BLaER1 (cell line): ENCODE measurements at regions not wholly inside any gene's neighbourhood (a gene's known extent, or its start where the extent isn't known, plus 50 kb on each side); places are given as distances from the start of the nearest gene placed in this dataset.
"Not testable (repeated sequence)": the region's sequence is repeated elsewhere in the genome, so short reads cannot be mapped to it uniquely, and the experiment has no call there.

Experiments used
- H3K27ac ChIP-seq: shearing (Covaris generic); formaldehyde crosslinking; 2 replicates; pipeline ENCODE4 v1.8.1; 2022
- H3K27me3 ChIP-seq: shearing (Covaris generic); formaldehyde crosslinking; 2 replicates; pipeline ENCODE4 v1.8.1; 2022
- H3K36me3 ChIP-seq: shearing (Covaris generic); formaldehyde crosslinking; 2 replicates; pipeline ENCODE4 v1.8.1; 2022
- H3K4me1 ChIP-seq: shearing (Covaris generic); formaldehyde crosslinking; 2 replicates; pipeline ENCODE4 v1.8.1; 2022
- H3K4me2 ChIP-seq: shearing (Covaris generic); formaldehyde crosslinking; 2 replicates; pipeline ENCODE4 v1.8.1; 2022
- H3K4me3 ChIP-seq: shearing (Covaris generic); formaldehyde crosslinking; 2 replicates; pipeline ENCODE4 v1.8.1; 2022
- H3K9ac ChIP-seq: shearing (Covaris generic); formaldehyde crosslinking; 2 replicates; pipeline ENCODE4 v1.8.1; 2022
- H3K9me3 ChIP-seq: shearing (Covaris generic); formaldehyde crosslinking; 2 replicates; pipeline ENCODE4 v1.8.1; 2022
- H4K20me1 ChIP-seq: shearing (Covaris generic); formaldehyde crosslinking; 2 replicates; pipeline ENCODE4 v1.8.1; 2022
- Cebpa-rat ChIP-seq: shearing (Covaris generic); IDR thresholded peaks from 2 replicates; pipeline ENCODE4 v1.8.1; 2022

DNA sequence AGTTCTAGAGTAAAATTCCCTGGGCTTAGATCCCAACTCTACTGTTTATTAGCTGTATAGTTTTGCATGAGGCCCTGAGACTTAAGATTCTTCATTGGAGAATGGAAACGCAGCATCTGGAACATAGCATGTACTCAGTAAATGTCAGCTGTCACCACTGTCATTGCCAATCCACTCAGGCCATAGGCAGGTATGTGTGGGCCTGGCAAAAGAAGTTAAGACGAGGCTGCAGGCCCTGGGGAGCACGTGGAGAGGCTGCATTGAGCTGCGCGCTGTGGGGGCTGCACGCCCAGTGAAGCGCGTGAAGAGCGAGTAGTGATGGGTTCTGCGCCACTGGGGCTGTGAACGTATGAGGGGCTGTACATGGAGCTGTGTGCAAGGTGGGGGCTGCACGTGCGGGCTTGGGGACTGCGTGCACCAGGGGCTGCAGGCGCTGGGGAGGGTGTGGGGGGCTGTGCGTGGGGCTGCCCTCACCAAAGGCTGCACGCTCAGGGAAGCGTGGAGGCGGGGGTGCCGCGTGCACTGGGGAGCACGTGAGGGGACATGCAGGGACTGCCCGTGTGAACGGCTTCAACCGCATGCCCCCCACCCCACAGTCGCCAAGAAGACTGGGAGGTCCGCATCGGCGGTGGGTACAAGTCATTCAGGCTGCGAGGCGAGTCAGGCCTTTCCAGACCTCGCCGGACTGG is 85.5 kb downstream of the PRR15 start:
- peaks cover 14% of the 10 kb centered on the region; the same call in 1 of the 2 replicates for H3K36me3 ChIP-seq
- no peak overlapping the region for H3K4me3 ChIP-seq
- no peak for TF ChIP-seq Cebpa-rat
- H3K4me2 ChIP-seq, result no peak overlapping the region
- H3K9ac ChIP-seq, result no peak overlapping the region
- no peaks in the 10 kb centered on the region for H3K27me3 ChIP-seq
- H3K4me1 ChIP-seq, result no peaks in the 10 kb centered on the region
- no peaks in the 10 kb centered on the region for H4K20me1 ChIP-seq
- 0 out of 2 replicates have a peak, but pooled peaks cover 4% of the 10 kb centered on the region for H3K9me3 ChIP-seq
- H3K27ac ChIP-seq, result no peak overlapping the region

DNA sequence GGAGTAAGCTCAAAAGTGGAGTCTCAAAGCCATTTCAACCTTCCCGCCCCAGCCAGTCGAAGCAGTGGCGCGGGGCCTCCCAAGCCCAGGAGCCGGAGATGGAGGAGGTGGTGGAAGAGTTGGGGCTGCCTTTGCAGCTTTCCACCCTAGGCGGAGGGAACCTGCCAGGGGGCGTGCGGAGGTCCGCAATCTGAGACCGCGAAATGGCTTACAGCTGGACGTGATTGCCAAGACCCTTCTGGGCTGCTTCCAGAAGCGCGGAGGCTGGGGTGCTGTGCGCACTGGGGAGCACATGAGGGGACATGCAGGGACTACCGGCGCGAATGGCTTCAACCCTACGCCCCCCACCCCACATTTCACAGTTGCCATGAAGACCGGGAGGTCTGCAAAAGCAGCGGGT is 86.2 kb downstream of the PRR15 start:
- no peaks in the 10 kb centered on the region for H3K4me1 ChIP-seq
- H3K9ac ChIP-seq, result no peak overlapping the region
- TF ChIP-seq Cebpa-rat, result no peak
- H3K27me3 ChIP-seq, result no peaks in the 10 kb centered on the region
- no peak overlapping the region for H3K4me3 ChIP-seq
- 0 out of 2 replicates have a peak, but pooled peaks cover 4% of the 10 kb centered on the region for H3K9me3 ChIP-seq
- H4K20me1 ChIP-seq, result no peaks in the 10 kb centered on the region
- H3K36me3 ChIP-seq, result peaks cover 14% of the 10 kb centered on the region; the same call in 1 of the 2 replicates
- no peak overlapping the region for H3K4me2 ChIP-seq
- no peak overlapping the region for H3K27ac ChIP-seq

DNA sequence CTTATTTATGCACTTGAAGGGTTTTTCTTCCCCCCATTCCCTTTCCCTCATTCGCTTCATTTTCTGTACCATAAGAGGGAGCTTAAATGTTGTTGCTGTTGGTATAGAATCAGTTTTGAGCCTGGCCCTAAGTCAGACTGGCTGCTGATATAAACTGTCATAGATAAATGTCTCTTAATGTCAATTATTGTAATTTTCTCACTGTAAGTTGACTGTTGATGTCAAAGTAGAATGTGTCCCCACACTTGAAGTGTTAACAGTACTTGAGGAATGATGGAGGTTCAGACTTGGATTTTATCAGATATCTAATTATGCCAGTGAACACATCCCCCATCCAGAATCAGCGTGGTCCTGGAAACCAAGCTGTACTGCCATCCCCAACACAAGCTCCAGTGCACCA is 87.8 kb downstream of the PRR15 start:
- H3K4me1 ChIP-seq, result no peaks in the 10 kb centered on the region
- H3K9ac ChIP-seq, result no peak overlapping the region
- H3K4me2 ChIP-seq, result no peak overlapping the region
- no peaks in the 10 kb centered on the region for H4K20me1 ChIP-seq
- peaks cover 14% of the 10 kb centered on the region; the same call in 1 of the 2 replicates for H3K36me3 ChIP-seq
- no peak overlapping the region for H3K27ac ChIP-seq
- TF ChIP-seq Cebpa-rat, result no peak
- H3K4me3 ChIP-seq, result no peak overlapping the region
- no peaks in the 10 kb centered on the region for H3K27me3 ChIP-seq
- H3K9me3 ChIP-seq, result 0 out of 2 replicates have a peak, but pooled peaks cover 4% of the 10 kb centered on the region

GRCh38 chr7:29652556-29652955 is 88.9 kb downstream of the PRR15 start:
- Histone ChIP-seq H3K27ac (no peak overlapping the region), H3K4me2 (no peak overlapping the region), H3K36me3 (peaks cover 14% of the 10 kb centered on the region; the same call in 1 of the 2 replicates), H4K20me1 (no peaks in the 10 kb centered on the region), H3K27me3 (no peaks in the 10 kb centered on the region), H3K4me1 (no peaks in the 10 kb centered on the region), H3K4me3 (no peak overlapping the region), H3K9ac (no peak overlapping the region), H3K9me3 (0 out of 2 replicates have a peak, but pooled peaks cover 4% of the 10 kb centered on the region)
- no peak for TF ChIP-seq Cebpa-rat

- H3K27ac ChIP-seq, H3K9ac ChIP-seq, H3K4me1 ChIP-seq, H3K9me3 ChIP-seq, H3K4me2 ChIP-seq, H3K27me3 ChIP-seq, H3K4me3 ChIP-seq, H4K20me1 ChIP-seq: not testable (repeated sequence)
- peaks cover 14% of the 10 kb centered on the region; the same call in 1 of the 2 replicates for H3K36me3 ChIP-seq
These were observed 90.7 kb downstream of the PRR15 start for GRCh38 chr7:29654340-29654739.

GRCh38 chr7:29657288-29657687 is 93.7 kb downstream of the PRR15 start:
- Histone ChIP-seq H3K4me3 (no peak overlapping the region), H3K36me3 (no peaks in the 10 kb centered on the region), H3K9me3 (no peaks in the 10 kb centered on the region), H3K4me1 (no peaks in the 10 kb centered on the region), H3K27ac (no peak overlapping the region), H3K4me2 (no peak overlapping the region), H3K9ac (no peak overlapping the region), H3K27me3 (no peaks in the 10 kb centered on the region), H4K20me1 (no peaks in the 10 kb centered on the region)
- no peak for TF ChIP-seq Cebpa-rat

GRCh38 chr7:29657856-29658255 is 94.2 kb downstream of the PRR15 start:
- H3K9me3 ChIP-seq, result no peaks in the 10 kb centered on the region
- H3K36me3 ChIP-seq, result no peaks in the 10 kb centered on the region
- no peak for TF ChIP-seq Cebpa-rat
- no peaks in the 10 kb centered on the region for H4K20me1 ChIP-seq
- no peak overlapping the region for H3K9ac ChIP-seq
- no peaks in the 10 kb centered on the region for H3K4me1 ChIP-seq
- H3K4me2 ChIP-seq, result no peak overlapping the region
- no peak overlapping the region for H3K27ac ChIP-seq
- no peak overlapping the region for H3K4me3 ChIP-seq
- H3K27me3 ChIP-seq, result no peaks in the 10 kb centered on the region

GRCh38 chr7:29659213-29659612 is 95.6 kb downstream of the PRR15 start:
- not testable (repeated sequence) for H4K20me1 ChIP-seq, H3K4me1 ChIP-seq, H3K9me3 ChIP-seq, H3K4me3 ChIP-seq, H3K4me2 ChIP-seq, H3K27me3 ChIP-seq, H3K9ac ChIP-seq, H3K27ac ChIP-seq, H3K36me3 ChIP-seq

GRCh38 chr7:29662899-29663298 is 99.3 kb downstream of the PRR15 start:
- H3K9ac ChIP-seq, H3K27ac ChIP-seq, H3K36me3 ChIP-seq, H3K27me3 ChIP-seq, H3K9me3 ChIP-seq, H4K20me1 ChIP-seq, H3K4me3 ChIP-seq, H3K4me1 ChIP-seq, H3K4me2 ChIP-seq: not testable (repeated sequence)

DNA sequence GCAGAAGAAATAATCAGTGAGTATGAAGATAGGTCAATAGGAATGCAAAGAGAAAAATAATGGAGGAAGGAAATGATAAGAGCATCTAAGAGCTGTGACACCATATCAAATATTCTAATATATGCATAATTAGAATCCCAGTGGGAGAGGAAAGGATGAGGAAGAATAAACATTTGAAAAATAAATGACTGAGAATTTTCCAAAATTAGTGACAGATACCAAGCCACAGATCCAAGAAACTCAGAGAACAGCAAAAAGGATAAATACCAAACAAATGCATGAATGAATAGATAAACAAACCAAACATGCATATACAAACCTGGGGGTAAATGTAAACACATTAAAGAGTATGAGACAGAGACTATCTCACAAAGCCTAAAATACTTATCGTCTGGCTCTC is 101.4 kb downstream of the PRR15 start:
- H4K20me1 ChIP-seq, H3K4me1 ChIP-seq, H3K4me3 ChIP-seq, H3K9ac ChIP-seq, H3K36me3 ChIP-seq, H3K9me3 ChIP-seq, H3K4me2 ChIP-seq, H3K27me3 ChIP-seq, H3K27ac ChIP-seq: not testable (repeated sequence)

- not testable (repeated sequence) for H3K27ac ChIP-seq, H3K27me3 ChIP-seq, H3K4me1 ChIP-seq, H4K20me1 ChIP-seq, H3K4me2 ChIP-seq, H3K9ac ChIP-seq, H3K9me3 ChIP-seq, H3K36me3 ChIP-seq, H3K4me3 ChIP-seq
These were observed 103.5 kb downstream of the PRR15 start for GRCh38 chr7:29667096-29667669.

DNA sequence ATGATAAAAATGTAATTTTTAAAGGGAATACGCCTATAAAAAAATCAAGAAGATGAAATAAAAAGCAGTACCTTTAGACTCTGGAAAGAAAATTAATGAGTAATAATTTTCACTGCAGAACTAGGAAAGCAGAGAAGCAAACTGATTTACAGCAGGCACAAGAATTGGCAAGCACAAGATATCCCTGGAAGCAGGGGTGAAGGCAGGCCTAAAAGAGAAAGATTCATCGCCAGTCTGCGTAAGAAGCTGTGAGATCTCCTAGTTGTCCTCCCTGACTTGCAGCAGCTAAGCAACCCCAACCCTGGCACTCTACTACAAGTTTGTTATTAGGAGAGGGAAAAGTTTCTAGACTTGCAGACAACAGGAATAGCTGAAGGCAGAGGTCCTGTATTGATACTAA is 107.7 kb downstream of the PRR15 start:
- not testable (repeated sequence) for H3K4me1 ChIP-seq, H3K9me3 ChIP-seq, H3K9ac ChIP-seq, H3K4me2 ChIP-seq, H3K4me3 ChIP-seq, H3K27me3 ChIP-seq, H4K20me1 ChIP-seq, H3K36me3 ChIP-seq, H3K27ac ChIP-seq

GRCh38 chr7:29673635-29674034 is 110.0 kb downstream of the PRR15 start:
- H3K27me3 ChIP-seq, H4K20me1 ChIP-seq, H3K4me1 ChIP-seq, H3K9ac ChIP-seq, H3K9me3 ChIP-seq, H3K4me2 ChIP-seq, H3K4me3 ChIP-seq, H3K36me3 ChIP-seq, H3K27ac ChIP-seq: not testable (repeated sequence)

DNA sequence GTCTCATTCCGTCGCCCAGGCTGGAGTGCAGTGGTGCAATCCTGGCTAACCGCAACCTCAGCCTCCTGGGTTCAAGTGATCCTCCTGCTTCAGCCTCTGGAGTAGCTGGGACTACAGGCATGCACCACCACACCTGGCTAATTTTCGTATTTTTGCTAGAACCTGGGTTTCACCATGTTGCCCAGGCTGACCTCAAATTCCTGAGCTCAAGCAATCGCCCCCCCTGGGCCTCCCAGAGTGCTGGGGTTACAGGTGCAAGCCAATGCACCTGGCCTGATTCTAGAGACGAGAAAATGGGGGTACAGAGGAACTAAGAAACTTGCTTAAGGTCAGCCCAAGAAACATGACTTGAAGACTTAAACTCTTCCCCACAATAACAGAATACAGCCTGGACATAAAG is 111.0 kb downstream of the PRR15 start:
- not testable (repeated sequence) for H4K20me1 ChIP-seq, H3K4me3 ChIP-seq, H3K4me2 ChIP-seq, H3K27me3 ChIP-seq, H3K9ac ChIP-seq, H3K27ac ChIP-seq, H3K9me3 ChIP-seq, H3K4me1 ChIP-seq, H3K36me3 ChIP-seq

DNA sequence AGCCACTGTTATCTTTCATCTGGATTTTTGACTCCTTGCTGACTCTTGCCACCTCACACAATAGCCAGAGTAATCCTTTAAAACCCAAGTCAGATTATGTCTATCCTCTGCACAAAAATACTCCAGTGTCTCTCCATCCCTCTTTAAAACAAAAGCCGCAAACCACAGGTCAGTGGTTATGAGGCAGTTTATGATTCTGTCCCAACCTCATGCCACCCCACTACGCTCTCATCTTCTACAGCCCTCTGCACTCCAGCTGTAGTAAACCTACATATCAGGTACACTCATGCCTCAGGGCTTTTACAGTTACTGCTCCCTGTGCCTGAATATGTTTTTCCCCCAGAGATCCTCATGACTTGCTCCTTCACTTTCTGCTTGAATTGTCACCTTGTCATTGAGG is 113.6 kb downstream of the PRR15 start:
- not testable (repeated sequence) for H3K27ac ChIP-seq, H3K9ac ChIP-seq, H3K27me3 ChIP-seq, H3K4me1 ChIP-seq, H4K20me1 ChIP-seq, H3K4me2 ChIP-seq, H3K4me3 ChIP-seq, H3K36me3 ChIP-seq, H3K9me3 ChIP-seq
